GM10266 (cell line): ENCODE measurements at regions not wholly inside any gene's neighbourhood (a gene's known extent, or its start where the extent isn't known, plus 50 kb on each side); places are given as distances from the start of the nearest gene placed in this dataset.

Experiments used
- DNase-seq: peaks from one replicate; pipeline ENCODE4 v3.0.0; 2012; ENCODE audit errors: extremely low spot score
- TF ChIP-seq, protein P1 (sequence below): IDR thresholded peaks from 2 replicates; pipeline ENCODE4 v1.5.1; 2012; ENCODE audit warnings: mild to moderate bottlenecking, low read depth; ENCODE audit not compliant: control insufficient read depth, insufficient read depth; ENCODE audit errors: missing control alignments

DNA sequence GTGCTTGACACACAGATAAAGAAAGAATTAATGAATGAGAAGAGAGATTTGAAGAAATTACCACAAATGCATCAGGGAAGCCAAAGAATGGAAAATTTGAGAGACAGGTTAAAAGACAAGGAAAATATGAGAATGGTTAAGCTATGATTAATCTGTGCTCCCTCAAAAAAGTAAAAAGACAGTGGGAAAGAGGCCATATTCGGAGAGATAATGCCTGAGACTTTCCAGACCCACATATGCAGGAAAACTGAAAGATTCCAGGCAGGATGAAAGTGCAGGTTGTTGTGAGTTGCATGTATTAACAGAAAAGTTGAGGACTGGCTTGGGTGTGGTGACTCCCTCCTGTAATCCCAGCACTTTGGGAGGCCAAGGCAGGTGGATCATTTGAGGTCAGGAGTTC, 302.3 kb downstream of the UACA start:
- TF ChIP-seq, protein P1, sequence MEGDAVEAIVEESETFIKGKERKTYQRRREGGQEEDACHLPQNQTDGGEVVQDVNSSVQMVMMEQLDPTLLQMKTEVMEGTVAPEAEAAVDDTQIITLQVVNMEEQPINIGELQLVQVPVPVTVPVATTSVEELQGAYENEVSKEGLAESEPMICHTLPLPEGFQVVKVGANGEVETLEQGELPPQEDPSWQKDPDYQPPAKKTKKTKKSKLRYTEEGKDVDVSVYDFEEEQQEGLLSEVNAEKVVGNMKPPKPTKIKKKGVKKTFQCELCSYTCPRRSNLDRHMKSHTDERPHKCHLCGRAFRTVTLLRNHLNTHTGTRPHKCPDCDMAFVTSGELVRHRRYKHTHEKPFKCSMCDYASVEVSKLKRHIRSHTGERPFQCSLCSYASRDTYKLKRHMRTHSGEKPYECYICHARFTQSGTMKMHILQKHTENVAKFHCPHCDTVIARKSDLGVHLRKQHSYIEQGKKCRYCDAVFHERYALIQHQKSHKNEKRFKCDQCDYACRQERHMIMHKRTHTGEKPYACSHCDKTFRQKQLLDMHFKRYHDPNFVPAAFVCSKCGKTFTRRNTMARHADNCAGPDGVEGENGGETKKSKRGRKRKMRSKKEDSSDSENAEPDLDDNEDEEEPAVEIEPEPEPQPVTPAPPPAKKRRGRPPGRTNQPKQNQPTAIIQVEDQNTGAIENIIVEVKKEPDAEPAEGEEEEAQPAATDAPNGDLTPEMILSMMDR: no peak
- no peak for DNase-seq

DNA sequence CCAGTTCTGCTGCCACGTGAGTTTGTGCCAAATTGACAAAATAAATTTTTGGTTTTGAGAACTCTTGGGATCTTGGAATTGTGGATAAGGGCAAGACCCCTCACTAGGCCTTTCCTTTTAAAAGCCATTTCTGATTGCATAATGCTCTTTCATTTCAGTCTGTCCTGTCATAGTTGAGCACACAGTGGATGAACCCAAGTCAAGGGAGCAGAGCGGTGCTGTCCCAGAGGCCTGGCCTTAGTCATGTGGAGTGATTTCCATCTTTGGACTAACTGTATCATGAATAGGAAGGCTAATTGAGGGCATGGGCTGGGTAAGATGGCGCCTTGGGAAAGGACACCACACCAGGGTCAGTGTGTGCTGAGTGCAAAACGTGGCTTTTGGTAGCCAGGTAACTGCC, 304.0 kb downstream of the UACA start:
- TF ChIP-seq, protein P1: no peak
- no peak for DNase-seq

DNA sequence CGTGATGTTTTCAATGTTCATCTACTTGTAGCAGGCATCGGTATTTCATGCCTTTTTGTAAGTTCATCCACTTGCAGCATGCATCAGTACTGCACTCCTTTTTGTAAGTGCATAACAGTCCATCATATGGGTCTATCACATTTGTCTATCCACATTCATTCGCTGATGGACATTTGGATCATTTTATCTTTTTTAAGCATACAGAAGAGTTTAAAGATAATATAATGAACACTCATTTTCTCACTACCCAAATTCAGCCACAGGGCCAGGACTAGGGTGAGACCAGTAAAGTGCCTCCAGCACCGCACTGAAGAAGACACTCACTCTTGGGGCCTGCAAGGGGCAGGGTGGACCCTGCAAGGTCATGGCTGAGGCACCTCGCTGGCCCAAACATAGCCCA, 309.6 kb downstream of the UACA start:
- TF ChIP-seq, protein P1: no peak
- no peak for DNase-seq

DNA sequence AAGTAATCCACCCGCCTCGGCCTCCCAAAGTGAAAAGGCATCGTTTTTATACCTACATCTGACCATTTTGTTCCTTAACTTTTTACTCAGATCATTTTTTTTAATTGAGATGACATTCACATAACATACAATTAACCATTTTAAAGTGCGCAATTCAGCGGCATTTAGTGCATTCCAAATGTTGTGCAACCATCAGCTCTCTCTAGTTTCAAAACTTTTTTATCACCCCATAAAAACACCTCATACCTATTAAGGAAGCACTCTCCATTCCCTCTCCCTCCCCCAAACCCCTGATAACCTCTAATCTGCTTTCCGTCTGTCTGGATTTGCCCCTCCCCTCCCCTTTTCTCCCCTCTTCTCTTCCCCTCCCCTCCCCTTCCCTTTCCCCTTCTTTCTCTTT, 310.1 kb downstream of the UACA start:
- TF ChIP-seq, protein P1: no peak
- DNase-seq: no peak

DNA sequence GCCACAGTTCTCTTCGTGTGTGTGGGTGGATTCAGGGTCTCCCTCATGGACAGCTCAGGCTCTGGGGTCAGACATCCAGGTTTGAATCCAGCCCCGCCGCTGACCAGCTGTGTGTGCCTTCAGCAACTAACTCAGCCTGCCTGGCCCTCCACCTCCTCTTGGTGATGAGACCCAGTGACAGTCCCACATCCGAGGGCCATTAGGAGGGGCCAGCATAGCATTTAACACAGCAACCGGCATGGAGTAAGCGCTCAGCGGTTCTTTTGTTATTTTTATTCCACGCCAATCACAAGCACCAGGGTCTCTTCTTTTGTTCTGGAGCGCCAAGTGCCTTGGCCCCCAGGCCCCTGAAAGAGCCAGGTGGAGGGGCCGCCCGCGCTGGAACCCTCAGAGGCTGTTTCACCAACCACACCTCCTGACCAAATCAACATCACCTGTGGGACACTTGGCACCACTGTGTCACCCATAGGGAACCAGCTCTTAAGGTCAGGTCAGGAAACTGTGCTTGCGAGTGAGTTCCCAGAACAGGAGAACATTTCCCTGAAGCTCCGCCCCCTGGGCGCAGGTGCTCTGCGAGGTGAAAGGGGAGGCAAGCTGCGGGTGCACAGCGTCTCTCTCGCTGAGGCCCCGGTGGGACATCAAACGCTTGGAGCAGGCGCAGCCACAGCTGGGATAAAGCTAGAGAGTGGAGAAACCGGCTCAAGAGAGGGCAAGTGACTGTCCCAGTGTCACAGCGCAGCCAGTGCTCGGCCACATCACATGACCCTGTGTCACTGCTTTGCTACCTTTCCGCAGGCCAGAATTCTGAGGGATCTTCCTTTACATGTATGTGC, 311.3 kb downstream of the UACA start:
- TF ChIP-seq, protein P1: no peak
- DNase-seq: no peak

DNA sequence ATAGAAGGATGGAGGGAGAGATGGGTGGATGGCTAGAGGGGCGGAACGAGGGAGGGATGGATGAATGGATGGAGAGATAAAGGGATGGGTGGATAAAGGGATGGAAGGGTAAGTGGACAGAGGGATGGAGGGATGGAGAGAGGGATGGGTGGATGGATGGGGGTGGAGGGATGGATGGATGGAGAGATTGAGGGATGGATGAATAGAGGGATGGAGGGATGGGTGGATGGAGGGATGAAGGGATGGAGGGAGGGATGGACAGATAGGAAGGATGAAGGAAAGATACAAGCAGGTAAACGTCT, 313.3 kb downstream of the UACA start:
- no peak for DNase-seq
- TF ChIP-seq, protein P1: no peak

DNA sequence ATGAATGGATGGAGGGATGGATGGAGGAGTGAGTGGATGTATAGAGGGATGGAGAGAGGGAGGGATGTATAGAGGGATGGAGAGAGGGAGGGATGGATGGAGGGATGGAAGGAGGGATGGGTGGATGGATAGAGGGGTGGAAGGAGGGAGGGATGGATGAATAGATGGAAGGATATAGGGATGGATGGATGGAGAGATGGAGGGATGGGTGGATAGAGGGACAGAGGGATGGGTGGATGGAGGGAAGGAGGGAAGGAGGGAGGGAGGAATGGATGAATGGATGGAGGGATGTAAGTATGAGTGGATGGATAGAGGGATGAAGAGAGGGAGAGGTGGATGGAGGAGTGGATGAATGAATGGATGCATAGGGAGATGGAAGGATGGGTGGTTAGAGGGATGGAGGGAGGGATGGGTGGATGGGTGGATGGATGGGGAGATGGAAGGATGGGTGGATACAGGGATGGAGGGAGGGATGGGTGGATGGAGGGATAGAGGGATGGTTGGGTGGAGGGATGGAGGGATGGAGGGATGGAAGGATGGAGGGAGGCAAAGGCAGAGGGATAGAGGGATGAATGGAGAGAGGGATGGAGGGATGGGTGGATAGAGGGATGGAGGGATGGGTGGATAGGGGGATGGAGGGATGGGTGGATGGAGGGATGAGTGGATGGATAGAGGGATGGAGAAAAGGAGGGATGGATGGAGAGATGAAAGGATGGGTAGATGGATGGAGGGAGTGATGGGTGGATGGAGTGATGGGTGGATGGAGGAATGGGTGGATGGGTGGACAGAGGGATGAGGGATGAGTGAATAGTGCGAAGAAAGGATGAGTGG, 313.8 kb downstream of the UACA start:
- no peak for DNase-seq
- TF ChIP-seq, protein P1: no peak
